ENCODE measurements at regions not wholly inside any gene's neighbourhood (a gene's known extent, or its start where the extent isn't known, plus 50 kb on each side); places are given as distances from the start of the nearest gene placed in this dataset.

DNA sequence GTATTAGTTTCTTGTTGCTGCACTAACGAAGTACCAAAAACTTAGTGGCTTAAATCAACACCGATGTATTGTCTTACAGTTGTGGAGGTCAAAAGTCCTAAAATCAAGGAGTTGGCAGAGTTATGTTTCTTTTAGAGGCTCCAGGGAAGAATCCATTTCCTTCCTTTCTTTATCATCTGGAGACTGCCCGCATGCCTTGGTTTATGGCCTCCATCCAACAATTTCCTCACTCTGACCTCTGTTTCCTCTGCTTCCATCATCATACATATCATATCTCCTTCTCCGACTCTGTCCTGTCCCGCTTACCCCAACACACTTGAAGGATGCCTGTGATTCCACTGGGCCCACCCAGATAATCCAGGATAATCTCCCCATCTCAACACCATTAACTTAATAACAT lies 627.8 kb downstream of the KCNJ2 start:
- TF ChIP-seq, protein P1, sequence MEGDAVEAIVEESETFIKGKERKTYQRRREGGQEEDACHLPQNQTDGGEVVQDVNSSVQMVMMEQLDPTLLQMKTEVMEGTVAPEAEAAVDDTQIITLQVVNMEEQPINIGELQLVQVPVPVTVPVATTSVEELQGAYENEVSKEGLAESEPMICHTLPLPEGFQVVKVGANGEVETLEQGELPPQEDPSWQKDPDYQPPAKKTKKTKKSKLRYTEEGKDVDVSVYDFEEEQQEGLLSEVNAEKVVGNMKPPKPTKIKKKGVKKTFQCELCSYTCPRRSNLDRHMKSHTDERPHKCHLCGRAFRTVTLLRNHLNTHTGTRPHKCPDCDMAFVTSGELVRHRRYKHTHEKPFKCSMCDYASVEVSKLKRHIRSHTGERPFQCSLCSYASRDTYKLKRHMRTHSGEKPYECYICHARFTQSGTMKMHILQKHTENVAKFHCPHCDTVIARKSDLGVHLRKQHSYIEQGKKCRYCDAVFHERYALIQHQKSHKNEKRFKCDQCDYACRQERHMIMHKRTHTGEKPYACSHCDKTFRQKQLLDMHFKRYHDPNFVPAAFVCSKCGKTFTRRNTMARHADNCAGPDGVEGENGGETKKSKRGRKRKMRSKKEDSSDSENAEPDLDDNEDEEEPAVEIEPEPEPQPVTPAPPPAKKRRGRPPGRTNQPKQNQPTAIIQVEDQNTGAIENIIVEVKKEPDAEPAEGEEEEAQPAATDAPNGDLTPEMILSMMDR (conservative IDR thresholded peaks at IDR 0.05; ENCODE audit: low read depth, low read length), result no peak
- no peak for TF ChIP-seq EZH2 (IDR thresholded peaks at IDR 0.05; ENCODE audit: borderline replicate concordance, low read depth, low read length, poor library complexity, severe bottlenecking)
